Brain microvascular endothelial cell (primary cell): ENCODE measurements at regions not wholly inside any gene's neighbourhood (a gene's known extent, or its start where the extent isn't known, plus 50 kb on each side); places are given as distances from the start of the nearest gene placed in this dataset.

Experiments
- DNase-seq: peaks from one replicate; pipeline ENCODE4 v3.0.0-alpha.2; 2020
- H3K27ac ChIP-seq: fragments of 250-450 bp; sonication (Bioruptor Pico); 2 replicates; pipeline ENCODE4 v1.5.1; 2020; ENCODE audit warnings: mild to moderate bottlenecking, moderate library complexity
- H3K27me3 ChIP-seq: fragments of 250-450 bp; sonication (Bioruptor Pico); replicated peaks from 2 replicates; pipeline ENCODE4 v1.5.1; 2020; ENCODE audit warnings: mild to moderate bottlenecking
- H3K36me3 ChIP-seq: fragments of 250-450 bp; sonication (Bioruptor Pico); replicated peaks from 2 replicates; pipeline ENCODE4 v1.5.1; 2020; ENCODE audit warnings: mild to moderate bottlenecking
- H3K4me3 ChIP-seq: 2 replicates; pipeline ENCODE4 v1.5.1; 2011; ENCODE audit warnings: low read depth, mild to moderate bottlenecking, control low read depth, low read length, moderate library complexity
- CTCF ChIP-seq: IDR thresholded peaks from 2 replicates; pipeline ENCODE4 v1.5.1; 2011; ENCODE audit warnings: low read depth, mild to moderate bottlenecking, moderate library complexity, low read length, control low read depth, inconsistent platforms; ENCODE audit errors: missing control alignments
- in situ Hi-C: cut with HindIII; loops from 2 replicates; pipeline ENCODE4 v1.10.0; 2017; ENCODE audit warnings: low sequenced_read_pairs, low pct_ligation_motif_present

GRCh38 chr9:88072831-88073375 lies 65.4 kb downstream of the SPATA31C2 start:
- no peak overlapping the region for H3K27ac ChIP-seq
- in situ Hi-C loops, result no loop called here

GRCh38 chr9:88071331-88071730 lies 66.9 kb downstream of the SPATA31C2 start:
- TF ChIP-seq CTCF, result no peak
- Histone ChIP-seq H3K36me3 (no peaks in the 10 kb centered on the region), H3K4me3 (no peak overlapping the region), H3K27me3 (no peaks in the 10 kb centered on the region), H3K27ac (no peak overlapping the region)
- no peak for DNase-seq
- in situ Hi-C loops, result no loop called here

More at GRCh38 chr9:88072831-88073375, 65.4 kb downstream of the SPATA31C2 start:
- H3K36me3 ChIP-seq, result no peaks in the 10 kb centered on the region
- no peak for DNase-seq
- TF ChIP-seq CTCF, result no peak
- H3K27me3 ChIP-seq, result no peaks in the 10 kb centered on the region
- no peak overlapping the region for H3K4me3 ChIP-seq

GRCh38 chr9:88065619-88066018 lies 72.7 kb downstream of the SPATA31C2 start:
- no peak for TF ChIP-seq CTCF
- Histone ChIP-seq H3K27ac (no peak overlapping the region), H3K27me3 (no peaks in the 10 kb centered on the region), H3K36me3 (no peaks in the 10 kb centered on the region), H3K4me3 (no peak overlapping the region)
- in situ Hi-C loops, result no loop called here
- DNase-seq, result no peak

- in situ Hi-C loops, result no loop called here
- no peak for TF ChIP-seq CTCF
- Histone ChIP-seq H3K36me3 (no peaks in the 10 kb centered on the region), H3K27ac (no peak overlapping the region), H3K4me3 (no peak overlapping the region), H3K27me3 (no peaks in the 10 kb centered on the region)
- no peak for DNase-seq
Measured at GRCh38 chr9:88064554-88064953, 73.7 kb downstream of the SPATA31C2 start.

GRCh38 chr9:88060746-88061145 lies 77.5 kb downstream of the SPATA31C2 start:
- no peak for TF ChIP-seq CTCF
- no peak for DNase-seq
- Histone ChIP-seq H3K27me3 (no peaks in the 10 kb centered on the region), H3K27ac (no peak overlapping the region), H3K36me3 (no peaks in the 10 kb centered on the region), H3K4me3 (no peak overlapping the region)
- in situ Hi-C loops, result no loop called here

- Histone ChIP-seq H3K4me3 (no peak overlapping the region), H3K27ac (no peak overlapping the region), H3K36me3 (no peaks in the 10 kb centered on the region), H3K27me3 (no peaks in the 10 kb centered on the region)
- TF ChIP-seq CTCF, result no peak
- no peak for DNase-seq
- in situ Hi-C loops, result no loop called here
Measured at GRCh38 chr9:88059469-88059868, 78.8 kb downstream of the SPATA31C2 start.
